HEK293T (cell line): ENCODE measurements at regions not wholly inside any gene's neighbourhood (a gene's known extent, or its start where the extent isn't known, plus 50 kb on each side); places are given as distances from the start of the nearest gene placed in this dataset.

Experiments used
- BHLHE40 ChIP-seq: fragments of 450-650 bp; IDR thresholded peaks from 2 replicates; pipeline ENCODE4 v1.6.1; 2016; ENCODE audit warnings: mild to moderate bottlenecking, moderate library complexity, borderline replicate concordance
- FOXA1 ChIP-seq: fragments of 450-650 bp; IDR thresholded peaks from 2 replicates; pipeline ENCODE4 v1.6.1; 2016; ENCODE audit warnings: mild to moderate bottlenecking
- FOXK2 ChIP-seq: fragments of 450-650 bp; IDR thresholded peaks from 2 replicates; pipeline ENCODE4 v1.6.1; 2016; ENCODE audit warnings: mild to moderate bottlenecking
- FOXM1 ChIP-seq: fragments of 450-650 bp; IDR thresholded peaks from 2 replicates; pipeline ENCODE4 v1.6.1; 2017; ENCODE audit warnings: mild to moderate bottlenecking, borderline replicate concordance
- NFRKB ChIP-seq: fragments of 450-650 bp; IDR thresholded peaks from 2 replicates; pipeline ENCODE4 v1.6.1; 2016; ENCODE audit warnings: mild to moderate bottlenecking, moderate library complexity
- SP1 ChIP-seq: fragments of 450-650 bp; IDR thresholded peaks from 2 replicates; pipeline ENCODE4 v1.6.1; 2017
- SUZ12 ChIP-seq: fragments of 450-650 bp; IDR thresholded peaks from 2 replicates; pipeline ENCODE4 v1.6.1; 2016; ENCODE audit warnings: mild to moderate bottlenecking
- TARDBP ChIP-seq: fragments of 450-650 bp; IDR thresholded peaks from 2 replicates; pipeline ENCODE4 v1.6.1; 2016

- TF ChIP-seq BHLHE40 (no peak), SUZ12 (no peak), FOXK2 (no peak), TARDBP (no peak), FOXM1 (no peak), NFRKB (no peak), FOXA1 (no peak), SP1 (no peak)
Observed at GRCh38 chr13:90866006-90866405, 481.5 kb upstream of the MIR17HG start.
